ENCODE measurements at regions not wholly inside any gene's neighbourhood (a gene's known extent, or its start where the extent isn't known, plus 50 kb on each side); places are given as distances from the start of the nearest gene placed in this dataset.
A peak's percentile ranks its signal among the peaks of the same experiment; 100 is the strongest.

DNA sequence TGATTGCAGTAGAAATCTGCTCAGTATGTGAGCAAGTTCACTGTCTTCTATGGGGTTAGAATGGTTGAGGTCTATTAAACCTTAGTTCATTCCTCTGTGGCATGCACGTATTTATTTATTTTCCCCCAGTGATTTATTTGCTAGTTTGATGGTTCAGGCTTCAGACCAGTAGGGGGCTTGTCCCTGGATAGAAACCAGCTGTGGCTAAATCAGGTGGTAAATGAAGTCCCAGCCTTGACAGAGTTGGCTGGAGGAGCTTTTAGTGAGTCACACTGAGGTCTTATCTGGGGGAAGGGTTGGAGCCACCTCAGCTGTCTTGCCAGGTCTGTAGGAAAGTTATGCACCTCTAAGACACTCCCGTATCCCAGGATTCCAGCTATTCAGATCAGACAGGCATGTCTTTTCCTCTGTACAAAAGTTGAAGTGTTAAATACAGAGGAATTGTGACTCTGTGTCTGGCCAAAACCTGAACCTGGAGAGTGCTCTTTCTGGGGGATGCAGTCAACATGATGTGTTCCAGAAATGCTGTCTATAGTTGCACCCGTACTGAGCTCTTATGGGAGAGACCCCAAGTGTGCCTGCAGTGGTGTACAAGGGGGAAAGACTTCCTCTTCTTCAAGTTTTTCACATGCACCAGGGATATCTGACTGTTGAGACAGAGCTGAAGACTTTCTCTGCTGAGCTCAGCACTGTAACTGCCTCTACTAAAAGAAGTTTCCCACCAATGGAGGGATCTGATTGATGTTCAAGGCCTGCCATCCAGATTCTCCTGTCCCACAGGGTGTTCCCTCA lies 1322.1 kb downstream of the TMEM121 start:
- no peak for ATAC-seq
- no peak for TF ChIP-seq ZFP3 (CRISPR knock-in tag; IDR thresholded peaks at IDR 0.05)
- TF ChIP-seq CSDC2 (CRISPR knock-in tag; IDR thresholded peaks at IDR 0.05) = no peak
- TF ChIP-seq GLIS3 (CRISPR knock-in tag; IDR thresholded peaks at IDR 0.05) = no peak
- TF ChIP-seq, protein P1, sequence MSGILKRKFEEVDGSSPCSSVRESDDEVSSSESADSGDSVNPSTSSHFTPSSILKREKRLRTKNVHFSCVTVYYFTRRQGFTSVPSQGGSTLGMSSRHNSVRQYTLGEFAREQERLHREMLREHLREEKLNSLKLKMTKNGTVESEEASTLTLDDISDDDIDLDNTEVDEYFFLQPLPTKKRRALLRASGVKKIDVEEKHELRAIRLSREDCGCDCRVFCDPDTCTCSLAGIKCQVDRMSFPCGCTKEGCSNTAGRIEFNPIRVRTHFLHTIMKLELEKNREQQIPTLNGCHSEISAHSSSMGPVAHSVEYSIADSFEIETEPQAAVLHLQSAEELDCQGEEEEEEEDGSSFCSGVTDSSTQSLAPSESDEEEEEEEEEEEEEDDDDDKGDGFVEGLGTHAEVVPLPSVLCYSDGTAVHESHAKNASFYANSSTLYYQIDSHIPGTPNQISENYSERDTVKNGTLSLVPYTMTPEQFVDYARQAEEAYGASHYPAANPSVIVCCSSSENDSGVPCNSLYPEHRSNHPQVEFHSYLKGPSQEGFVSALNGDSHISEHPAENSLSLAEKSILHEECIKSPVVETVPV (CRISPR knock-in tag; IDR thresholded peaks at IDR 0.05) = no peak
- TF ChIP-seq, protein P2, sequence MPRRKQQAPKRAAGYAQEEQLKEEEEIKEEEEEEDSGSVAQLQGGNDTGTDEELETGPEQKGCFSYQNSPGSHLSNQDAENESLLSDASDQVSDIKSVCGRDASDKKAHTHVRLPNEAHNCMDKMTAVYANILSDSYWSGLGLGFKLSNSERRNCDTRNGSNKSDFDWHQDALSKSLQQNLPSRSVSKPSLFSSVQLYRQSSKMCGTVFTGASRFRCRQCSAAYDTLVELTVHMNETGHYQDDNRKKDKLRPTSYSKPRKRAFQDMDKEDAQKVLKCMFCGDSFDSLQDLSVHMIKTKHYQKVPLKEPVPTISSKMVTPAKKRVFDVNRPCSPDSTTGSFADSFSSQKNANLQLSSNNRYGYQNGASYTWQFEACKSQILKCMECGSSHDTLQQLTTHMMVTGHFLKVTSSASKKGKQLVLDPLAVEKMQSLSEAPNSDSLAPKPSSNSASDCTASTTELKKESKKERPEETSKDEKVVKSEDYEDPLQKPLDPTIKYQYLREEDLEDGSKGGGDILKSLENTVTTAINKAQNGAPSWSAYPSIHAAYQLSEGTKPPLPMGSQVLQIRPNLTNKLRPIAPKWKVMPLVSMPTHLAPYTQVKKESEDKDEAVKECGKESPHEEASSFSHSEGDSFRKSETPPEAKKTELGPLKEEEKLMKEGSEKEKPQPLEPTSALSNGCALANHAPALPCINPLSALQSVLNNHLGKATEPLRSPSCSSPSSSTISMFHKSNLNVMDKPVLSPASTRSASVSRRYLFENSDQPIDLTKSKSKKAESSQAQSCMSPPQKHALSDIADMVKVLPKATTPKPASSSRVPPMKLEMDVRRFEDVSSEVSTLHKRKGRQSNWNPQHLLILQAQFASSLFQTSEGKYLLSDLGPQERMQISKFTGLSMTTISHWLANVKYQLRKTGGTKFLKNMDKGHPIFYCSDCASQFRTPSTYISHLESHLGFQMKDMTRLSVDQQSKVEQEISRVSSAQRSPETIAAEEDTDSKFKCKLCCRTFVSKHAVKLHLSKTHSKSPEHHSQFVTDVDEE (CRISPR knock-in tag; IDR thresholded peaks at IDR 0.05) = no peak

DNA sequence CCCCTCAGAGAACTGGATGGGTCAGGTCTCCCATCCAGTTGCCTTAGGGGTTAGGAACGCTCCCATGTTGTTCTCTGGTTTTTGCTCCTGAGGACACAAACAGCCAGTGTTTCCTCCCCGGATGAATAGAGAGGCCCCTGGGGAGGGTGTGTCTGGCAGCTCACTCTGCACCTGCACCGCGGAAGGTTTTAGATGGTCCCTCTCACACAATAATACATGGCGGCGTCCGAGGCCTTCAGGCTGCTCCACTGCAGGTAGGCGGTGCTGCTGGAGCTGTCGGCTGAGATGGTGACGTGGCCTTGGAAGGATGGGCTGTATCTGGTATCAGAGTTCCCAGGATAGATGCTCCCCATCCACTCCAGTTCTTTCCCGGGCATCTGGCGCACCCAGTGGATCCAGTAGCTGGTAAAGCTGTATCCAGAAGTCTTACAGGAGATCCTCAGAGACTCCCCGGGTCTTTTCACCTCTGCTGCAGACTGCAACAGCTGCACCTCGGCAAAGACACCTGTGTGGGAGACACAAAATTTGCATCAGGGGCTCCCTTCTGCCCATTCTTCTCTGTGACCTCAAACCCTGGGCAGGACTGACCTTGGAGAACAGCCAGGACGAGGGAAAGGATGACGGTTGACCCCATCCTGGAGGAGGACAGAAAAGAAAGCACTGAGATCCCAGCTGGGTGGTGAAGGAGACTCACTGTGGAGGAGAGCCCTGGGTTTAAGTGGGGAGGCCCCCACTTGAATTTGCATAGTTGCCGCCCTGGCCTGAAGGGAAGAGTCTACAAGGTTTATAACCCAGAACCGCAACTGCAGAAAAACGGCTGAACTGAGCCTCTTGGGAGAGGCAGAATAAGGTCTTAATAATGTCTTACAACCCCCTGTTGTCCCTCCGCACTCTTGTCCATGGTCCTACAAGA lies 1324.8 kb downstream of the TMEM121 start:
- peak; percentile 49; the same call in 1 of the 3 replicates for ATAC-seq
- TF ChIP-seq BACH2 (CRISPR knock-in tag; IDR thresholded peaks at IDR 0.05; ENCODE audit: borderline replicate concordance) (no peak), ARNTL (CRISPR knock-in tag; IDR thresholded peaks at IDR 0.05; ENCODE audit: borderline replicate concordance, low read depth) (no peak), CSDC2 (CRISPR knock-in tag; IDR thresholded peaks at IDR 0.05) (no peak), SNAI2 (CRISPR knock-in tag; IDR thresholded peaks at IDR 0.05) (no peak)
- TF ChIP-seq, protein P3, sequence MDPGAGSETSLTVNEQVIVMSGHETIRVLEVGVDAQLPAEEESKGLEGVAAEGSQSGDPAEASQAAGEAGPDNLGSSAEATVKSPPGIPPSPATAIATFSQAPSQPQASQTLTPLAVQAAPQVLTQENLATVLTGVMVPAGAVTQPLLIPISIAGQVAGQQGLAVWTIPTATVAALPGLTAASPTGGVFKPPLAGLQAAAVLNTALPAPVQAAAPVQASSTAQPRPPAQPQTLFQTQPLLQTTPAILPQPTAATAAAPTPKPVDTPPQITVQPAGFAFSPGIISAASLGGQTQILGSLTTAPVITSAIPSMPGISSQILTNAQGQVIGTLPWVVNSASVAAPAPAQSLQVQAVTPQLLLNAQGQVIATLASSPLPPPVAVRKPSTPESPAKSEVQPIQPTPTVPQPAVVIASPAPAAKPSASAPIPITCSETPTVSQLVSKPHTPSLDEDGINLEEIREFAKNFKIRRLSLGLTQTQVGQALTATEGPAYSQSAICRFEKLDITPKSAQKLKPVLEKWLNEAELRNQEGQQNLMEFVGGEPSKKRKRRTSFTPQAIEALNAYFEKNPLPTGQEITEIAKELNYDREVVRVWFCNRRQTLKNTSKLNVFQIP (CRISPR knock-in tag; IDR thresholded peaks at IDR 0.05; ENCODE audit: borderline replicate concordance, low read depth) = no peak

DNA sequence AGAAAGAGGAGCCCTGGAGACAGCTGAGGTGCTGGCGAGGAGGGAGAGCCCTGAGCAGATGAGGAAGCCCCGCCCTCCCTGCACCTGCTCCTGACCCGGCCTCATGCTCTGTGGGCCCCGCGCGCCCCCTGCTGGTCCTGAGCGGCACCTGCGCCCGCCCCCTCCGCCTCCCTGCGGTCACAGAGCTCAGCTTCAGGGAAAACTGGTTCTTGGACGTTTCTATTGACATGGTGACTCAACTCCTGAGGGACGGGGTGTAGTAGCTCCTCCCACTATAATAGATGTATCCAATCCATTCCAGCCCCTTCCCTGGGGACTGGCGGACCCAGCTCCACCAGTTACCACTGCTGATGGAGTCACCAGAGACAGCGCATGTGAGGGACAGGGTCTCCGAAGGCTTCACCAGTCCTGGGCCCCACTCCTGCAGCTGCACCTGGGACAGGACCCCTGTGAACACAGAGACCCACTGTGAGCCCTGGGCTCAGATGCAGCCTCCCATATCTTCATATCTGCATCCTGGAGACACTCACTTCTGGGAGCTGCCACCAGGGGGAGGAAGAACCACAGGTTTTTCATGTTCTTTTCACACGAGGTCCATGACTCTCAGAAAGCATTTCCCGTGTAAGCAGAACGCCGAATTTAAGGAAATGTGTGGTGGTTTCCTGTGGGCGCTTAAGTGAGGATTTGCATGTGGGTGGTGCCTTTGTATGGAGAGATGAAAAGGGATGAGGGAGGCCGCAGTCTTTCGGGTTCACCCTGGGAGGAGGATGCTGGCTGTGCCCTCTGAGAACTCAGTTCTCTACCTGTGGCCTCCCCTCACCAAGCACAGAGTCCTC lies 1346.4 kb downstream of the TMEM121 start:
- ATAC-seq = peak; percentile 90
- TF ChIP-seq ESRRG (CRISPR knock-in tag; IDR thresholded peaks at IDR 0.05) = no peak
- TF ChIP-seq OSR1 (CRISPR knock-in tag; IDR thresholded peaks at IDR 0.05) = no peak
- no peak for TF ChIP-seq RARB (CRISPR knock-in tag; IDR thresholded peaks at IDR 0.05)
- TF ChIP-seq, protein P3 (CRISPR knock-in tag; IDR thresholded peaks at IDR 0.05; ENCODE audit: borderline replicate concordance, low read depth) = no peak

DNA sequence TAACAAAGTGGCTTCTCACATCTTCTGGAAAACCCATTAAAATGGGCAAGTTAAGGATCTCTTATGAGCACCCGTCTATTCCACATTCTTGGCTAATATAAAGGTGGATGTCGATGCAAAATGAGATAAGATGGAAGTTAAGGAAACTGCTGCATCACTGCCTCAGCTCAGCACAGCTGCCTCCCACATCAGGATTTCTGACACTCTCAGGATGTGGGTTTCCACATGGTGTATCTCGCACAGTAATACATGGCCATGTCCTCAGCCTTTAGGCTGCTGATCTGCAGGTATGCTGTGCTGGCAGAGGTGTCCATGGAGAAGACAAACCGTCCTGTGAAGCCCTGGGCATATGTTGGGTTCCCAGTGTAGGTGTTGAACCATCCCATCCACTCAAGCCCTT lies 1348.0 kb downstream of the TMEM121 start:
- TF ChIP-seq ZNF565 (CRISPR knock-in tag; conservative IDR thresholded peaks at IDR 0.05; ENCODE audit: low read depth) (no peak), PPARA (CRISPR knock-in tag; IDR thresholded peaks at IDR 0.05; ENCODE audit: borderline replicate concordance) (no peak), ZNF8 (CRISPR knock-in tag; IDR thresholded peaks at IDR 0.05) (no peak)
- TF ChIP-seq, protein P2 (CRISPR knock-in tag; IDR thresholded peaks at IDR 0.05) = no peak
- no peak for ATAC-seq
